ENCODE measurements at regions not wholly inside any gene's neighbourhood (a gene's known extent, or its start where the extent isn't known, plus 50 kb on each side); places are given as distances from the start of the nearest gene placed in this dataset.

- TF ChIP-seq RAD21 (IDR thresholded peaks at IDR 0.05; ENCODE audit: low read depth) = no peak
- no peak; the same call in 1 of the 2 replicates for TF ChIP-seq NFIC (IDR thresholded peaks at IDR 0.05)
- TF ChIP-seq MAX (IDR thresholded peaks at IDR 0.05) = no peak
- no peak for TF ChIP-seq FOXM1 (IDR thresholded peaks at IDR 0.05; ENCODE audit: borderline replicate concordance, low read depth)
- TF ChIP-seq ZBTB7A (IDR thresholded peaks at IDR 0.05; ENCODE audit: low read depth) = no peak
- TF ChIP-seq EP300 (IDR thresholded peaks at IDR 0.05; ENCODE audit: borderline replicate concordance) = no peak
- no peak for TF ChIP-seq TCF12 (IDR thresholded peaks at IDR 0.05; ENCODE audit: low read depth)
- TF ChIP-seq YY1 (IDR thresholded peaks at IDR 0.05; ENCODE audit: low read depth) = no peak
Measured at GRCh38 chr6:44733126-44733525, 345.6 kb downstream of the CDC5L start.
